ENCODE measurements at regions not wholly inside any gene's neighbourhood (a gene's known extent, or its start where the extent isn't known, plus 50 kb on each side); places are given as distances from the start of the nearest gene placed in this dataset.

DNA sequence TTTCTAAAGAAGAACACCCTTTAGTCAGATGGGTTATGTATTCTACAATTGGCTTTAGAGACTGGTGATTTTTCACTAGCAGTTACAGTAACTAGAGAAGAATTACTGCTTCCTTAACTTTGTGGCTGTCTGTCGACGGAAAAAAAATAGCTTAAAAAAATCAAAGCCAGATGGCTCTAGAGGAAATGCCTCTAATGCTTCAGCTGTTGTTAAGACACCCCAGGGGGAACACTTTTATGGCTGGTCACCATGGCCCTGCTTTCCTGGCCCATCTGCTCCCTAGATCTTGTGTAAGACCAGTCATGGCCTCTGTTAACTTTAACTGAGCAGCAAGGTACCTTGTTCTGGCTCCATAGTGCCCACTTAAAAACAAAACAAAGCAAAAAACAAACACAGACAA lies 198.6 kb upstream of the PLSCR5 start:
- ChIA-PET POLR2A (no interaction called here), CTCF (interaction anchor here (1.0 kb wide), 1 partner anchor 11 kb away, joined by 3 read pairs; no protein-coding TSS in a partner anchor)
- H3K27me3 ChIP-seq (ENCODE audit: control insufficient read depth, insufficient read depth, low read length): no peaks in the 10 kb centered on the region
- no peak overlapping the region for H3K4me3 ChIP-seq (ENCODE audit: low read depth, low read length)
- no peak overlapping the region for H3K27ac ChIP-seq (ENCODE audit: low read depth, low read length)
- no peak for TF ChIP-seq CTCF (IDR thresholded peaks at IDR 0.05; ENCODE audit: low read depth, low read length)
- H3K9me3 ChIP-seq (ENCODE audit: control insufficient read depth, insufficient read depth, low read length): no peaks in the 10 kb centered on the region; the same call in 1 of the 2 replicates
- DNase-seq (ENCODE audit: low read depth, low spot score): peak; percentile 38

DNA sequence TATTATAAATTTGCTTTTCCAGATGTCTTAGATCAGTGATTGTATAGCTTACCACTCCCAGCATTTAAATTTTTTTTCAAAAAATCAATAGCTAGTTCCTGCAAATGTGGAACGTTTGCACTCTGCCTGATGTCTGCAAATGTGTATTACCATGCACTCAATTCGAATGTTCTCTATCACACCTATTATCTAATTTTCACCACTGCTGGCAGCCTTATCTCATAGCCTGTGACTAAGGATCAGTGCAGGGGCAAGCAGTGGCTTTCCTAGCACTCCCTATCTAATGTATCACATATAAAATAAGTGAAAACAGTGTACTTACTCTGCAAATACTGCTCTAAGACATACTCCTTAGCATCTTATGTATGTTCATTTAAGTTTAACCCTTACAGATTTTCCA lies 196.3 kb upstream of the PLSCR5 start:
- H3K9me3 ChIP-seq (ENCODE audit: control insufficient read depth, insufficient read depth, low read length): no peaks in the 10 kb centered on the region
- no peak for DNase-seq (ENCODE audit: low read depth, low spot score)
- CTCF ChIA-PET: interaction anchor here (1.0 kb wide), 1 partner anchor 16 kb away, joined by 4 read pairs; no protein-coding TSS in a partner anchor
- H3K27ac ChIP-seq (ENCODE audit: low read depth, low read length): no peak overlapping the region
- no peak for TF ChIP-seq CTCF (IDR thresholded peaks at IDR 0.05; ENCODE audit: low read depth, low read length)
- no peaks in the 10 kb centered on the region for H3K27me3 ChIP-seq (ENCODE audit: control insufficient read depth, insufficient read depth, low read length)
- POLR2A ChIA-PET: no interaction called here
- H3K4me3 ChIP-seq (ENCODE audit: low read depth, low read length): no peak overlapping the region

- DNase-seq (ENCODE audit: low read depth, low spot score): no peak
- CTCF ChIA-PET: no interaction called here
- Histone ChIP-seq H3K4me3 (ENCODE audit: low read depth, low read length) (no peak overlapping the region), H3K9me3 (ENCODE audit: control insufficient read depth, insufficient read depth, low read length) (no peaks in the 10 kb centered on the region), H3K27ac (ENCODE audit: low read depth, low read length) (no peak overlapping the region), H3K27me3 (ENCODE audit: control insufficient read depth, insufficient read depth, low read length) (no peaks in the 10 kb centered on the region)
- POLR2A ChIA-PET: no interaction called here
- no peak for TF ChIP-seq CTCF (IDR thresholded peaks at IDR 0.05; ENCODE audit: low read depth, low read length)
These were observed 195.3 kb upstream of the PLSCR5 start for GRCh38 chr3:146800484-146800883.

DNA sequence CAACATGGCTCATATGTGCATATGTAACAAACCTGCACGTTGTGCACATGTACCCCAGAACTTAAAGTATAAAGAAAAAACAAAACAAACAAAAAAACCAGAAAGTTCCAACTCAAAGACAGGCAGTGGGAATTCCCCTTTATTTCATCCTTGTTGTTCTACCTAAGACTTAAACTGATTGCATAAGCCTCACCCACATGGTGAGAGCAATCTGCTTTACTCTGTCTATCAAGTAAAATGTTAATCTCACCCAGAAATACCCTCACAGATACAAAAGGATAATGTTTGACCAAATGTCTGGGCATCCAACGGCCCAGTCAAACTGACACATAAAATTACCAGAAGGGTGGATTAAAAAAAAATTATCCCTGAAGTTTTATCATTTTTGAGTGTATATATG lies 190.9 kb upstream of the PLSCR5 start:
- Histone ChIP-seq H3K27ac (ENCODE audit: low read depth, low read length) (no peak overlapping the region), H3K27me3 (ENCODE audit: control insufficient read depth, insufficient read depth, low read length) (no peaks in the 10 kb centered on the region), H3K9me3 (ENCODE audit: control insufficient read depth, insufficient read depth, low read length) (peaks cover 4% of the 10 kb centered on the region; the same call in 1 of the 2 replicates), H3K4me3 (ENCODE audit: low read depth, low read length) (no peak overlapping the region)
- TF ChIP-seq CTCF (IDR thresholded peaks at IDR 0.05; ENCODE audit: low read depth, low read length): no peak
- ChIA-PET POLR2A (no interaction called here), CTCF (no interaction called here)
- DNase-seq (ENCODE audit: low read depth, low spot score): no peak

- no peak for TF ChIP-seq CTCF (IDR thresholded peaks at IDR 0.05; ENCODE audit: low read depth, low read length)
- ChIA-PET POLR2A (no interaction called here), CTCF (no interaction called here)
- Histone ChIP-seq H3K27ac (ENCODE audit: low read depth, low read length) (no peak overlapping the region), H3K4me3 (ENCODE audit: low read depth, low read length) (no peak overlapping the region), H3K9me3 (ENCODE audit: control insufficient read depth, insufficient read depth, low read length) (no peaks in the 10 kb centered on the region), H3K27me3 (ENCODE audit: control insufficient read depth, insufficient read depth, low read length) (no peaks in the 10 kb centered on the region)
- DNase-seq (ENCODE audit: low read depth, low spot score): no peak
These were observed 178.3 kb upstream of the PLSCR5 start for GRCh38 chr3:146783446-146783845.
